ENCODE measurements at regions not wholly inside any gene's neighbourhood (a gene's known extent, or its start where the extent isn't known, plus 50 kb on each side); places are given as distances from the start of the nearest gene placed in this dataset.

DNA sequence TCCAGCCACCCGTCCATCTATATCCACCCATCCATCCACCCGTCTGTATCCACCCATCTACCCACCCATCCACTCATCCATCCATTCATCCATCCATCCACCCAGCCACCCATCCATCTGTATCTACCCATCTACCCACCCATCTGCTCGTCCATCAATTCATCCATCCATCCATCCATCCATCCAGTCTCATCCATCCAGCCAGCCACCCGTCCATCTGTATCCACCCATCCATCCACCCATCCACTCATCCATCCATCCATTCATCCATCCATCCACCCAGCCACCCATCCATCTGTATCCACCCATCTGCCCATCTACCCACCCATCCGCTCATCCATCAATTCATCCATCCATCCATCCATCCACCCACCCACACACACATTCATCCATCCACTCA, 73.2 kb downstream of the UNCX start:
- no peak for TF ChIP-seq JUND (IDR thresholded peaks at IDR 0.05; ENCODE audit: low read depth)
- in situ Hi-C loops (cut with HindIII; ENCODE audit: low pct_unique_long_range_greater_than_20kb, low sequenced_read_pairs): no loop called here
- no peak for DNase-seq (ENCODE audit: low read depth in 1 of 2, low spot score in 1 of 2)

DNA sequence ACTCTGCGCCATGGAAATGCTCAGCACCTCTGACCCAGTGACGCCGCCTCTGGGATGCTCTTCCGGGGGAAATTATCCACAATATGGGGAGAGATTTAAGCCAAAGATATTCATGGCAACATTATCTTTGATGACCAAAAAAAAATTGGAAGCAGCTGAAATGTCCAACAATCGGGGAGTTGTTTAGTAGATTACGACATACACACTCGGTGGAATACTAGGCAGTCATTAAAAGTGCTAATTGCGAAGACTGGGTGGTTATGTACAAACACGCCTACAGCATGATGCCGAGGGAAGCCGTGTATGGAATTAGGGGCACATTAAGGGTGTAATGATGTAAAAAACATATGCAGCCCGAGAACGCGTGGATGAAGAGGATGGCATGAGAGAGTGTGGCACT, 75.2 kb downstream of the UNCX start:
- TF ChIP-seq JUND (IDR thresholded peaks at IDR 0.05; ENCODE audit: low read depth): no peak
- in situ Hi-C loops (cut with HindIII; ENCODE audit: low pct_unique_long_range_greater_than_20kb, low sequenced_read_pairs): no loop called here
- no peak for DNase-seq (ENCODE audit: low read depth in 1 of 2, low spot score in 1 of 2)

DNA sequence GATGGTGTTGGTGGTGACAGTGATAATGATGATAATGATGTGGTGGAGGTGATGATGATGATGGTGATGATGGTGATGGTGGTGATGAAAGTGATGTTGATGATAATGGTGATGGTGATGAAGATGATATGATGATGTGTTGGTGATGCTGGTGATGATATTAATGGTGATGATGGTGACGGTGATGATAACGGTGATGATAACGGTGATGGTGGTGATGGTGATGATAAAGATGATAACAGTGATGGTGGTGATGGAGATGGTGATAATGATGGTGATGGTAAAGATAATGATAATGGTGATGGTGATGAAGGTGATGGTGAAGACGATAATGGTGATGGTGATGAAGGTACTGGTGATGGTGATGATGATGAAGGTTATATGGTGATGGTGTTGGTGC, 76.6 kb downstream of the UNCX start:
- in situ Hi-C loops (cut with HindIII; ENCODE audit: low pct_unique_long_range_greater_than_20kb, low sequenced_read_pairs): no loop called here
- DNase-seq (ENCODE audit: low read depth in 1 of 2, low spot score in 1 of 2): no peak
- no peak for TF ChIP-seq JUND (IDR thresholded peaks at IDR 0.05; ENCODE audit: low read depth)

DNA sequence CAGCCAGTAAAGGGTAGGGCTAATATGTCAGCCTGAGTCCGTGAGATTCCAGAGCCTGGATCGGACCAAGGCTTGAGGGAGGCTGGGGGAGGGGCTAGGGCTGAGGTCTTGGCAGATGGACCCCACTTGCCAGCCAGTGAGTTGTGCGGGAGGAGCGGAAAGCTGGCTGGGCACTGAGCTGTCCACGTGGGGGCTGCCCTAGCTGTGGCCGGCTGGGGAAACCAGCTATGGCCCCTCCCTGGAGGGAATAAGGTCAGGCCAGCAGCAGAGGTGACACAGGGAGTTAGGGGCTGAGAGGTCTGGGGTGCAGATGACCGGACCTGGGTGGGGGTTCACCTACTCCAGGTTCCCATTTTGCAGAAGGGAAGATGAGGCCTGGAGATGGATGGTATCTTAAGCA, 77.3 kb downstream of the UNCX start:
- no peak for DNase-seq (ENCODE audit: low read depth in 1 of 2, low spot score in 1 of 2)
- in situ Hi-C loops (cut with HindIII; ENCODE audit: low pct_unique_long_range_greater_than_20kb, low sequenced_read_pairs): no loop called here
- TF ChIP-seq JUND (IDR thresholded peaks at IDR 0.05; ENCODE audit: low read depth): no peak

DNA sequence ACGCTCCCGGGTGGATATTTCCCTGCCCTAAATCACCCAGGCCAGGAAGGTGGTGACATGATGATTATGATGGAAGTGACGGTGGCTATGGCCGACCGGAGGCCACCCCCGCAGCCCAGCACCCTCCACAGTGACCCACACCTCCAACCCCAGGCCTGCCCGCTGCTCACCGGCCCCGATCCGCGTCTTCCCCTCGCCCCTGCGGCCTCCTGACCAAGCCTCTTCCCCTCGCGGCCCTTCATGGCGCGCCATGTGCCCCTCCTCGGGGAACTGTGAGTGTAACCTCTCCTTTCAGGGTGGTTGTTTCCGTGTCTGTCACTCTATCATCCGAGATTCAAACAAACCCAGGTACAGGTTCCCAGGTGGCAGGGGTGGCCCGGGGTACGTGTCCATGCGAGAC, 78.3 kb downstream of the UNCX start:
- in situ Hi-C loops (cut with HindIII; ENCODE audit: low pct_unique_long_range_greater_than_20kb, low sequenced_read_pairs): no loop called here
- no peak for TF ChIP-seq JUND (IDR thresholded peaks at IDR 0.05; ENCODE audit: low read depth)
- no peak for DNase-seq (ENCODE audit: low read depth in 1 of 2, low spot score in 1 of 2)

- in situ Hi-C loops (cut with HindIII; ENCODE audit: low pct_unique_long_range_greater_than_20kb, low sequenced_read_pairs): no loop called here
- TF ChIP-seq JUND (IDR thresholded peaks at IDR 0.05; ENCODE audit: low read depth): no peak
- no peak for DNase-seq (ENCODE audit: low read depth in 1 of 2, low spot score in 1 of 2)
These were observed 78.9 kb downstream of the UNCX start for GRCh38 chr7:1311406-1312135.

GRCh38 chr7:1312136-1313070, 79.7 kb downstream of the UNCX start:
- in situ Hi-C loops (cut with HindIII; ENCODE audit: low pct_unique_long_range_greater_than_20kb, low sequenced_read_pairs): no loop called here
- no peak for TF ChIP-seq JUND (IDR thresholded peaks at IDR 0.05; ENCODE audit: low read depth)
- DNase-seq (ENCODE audit: low read depth in 1 of 2, low spot score in 1 of 2): peak in 1 of 2 experiments; percentile 70

- no peak for DNase-seq (ENCODE audit: low read depth in 1 of 2, low spot score in 1 of 2)
- TF ChIP-seq JUND (IDR thresholded peaks at IDR 0.05; ENCODE audit: low read depth): no peak
- in situ Hi-C loops (cut with HindIII; ENCODE audit: low pct_unique_long_range_greater_than_20kb, low sequenced_read_pairs): no loop called here
These were observed 80.9 kb downstream of the UNCX start for GRCh38 chr7:1313613-1314012.

DNA sequence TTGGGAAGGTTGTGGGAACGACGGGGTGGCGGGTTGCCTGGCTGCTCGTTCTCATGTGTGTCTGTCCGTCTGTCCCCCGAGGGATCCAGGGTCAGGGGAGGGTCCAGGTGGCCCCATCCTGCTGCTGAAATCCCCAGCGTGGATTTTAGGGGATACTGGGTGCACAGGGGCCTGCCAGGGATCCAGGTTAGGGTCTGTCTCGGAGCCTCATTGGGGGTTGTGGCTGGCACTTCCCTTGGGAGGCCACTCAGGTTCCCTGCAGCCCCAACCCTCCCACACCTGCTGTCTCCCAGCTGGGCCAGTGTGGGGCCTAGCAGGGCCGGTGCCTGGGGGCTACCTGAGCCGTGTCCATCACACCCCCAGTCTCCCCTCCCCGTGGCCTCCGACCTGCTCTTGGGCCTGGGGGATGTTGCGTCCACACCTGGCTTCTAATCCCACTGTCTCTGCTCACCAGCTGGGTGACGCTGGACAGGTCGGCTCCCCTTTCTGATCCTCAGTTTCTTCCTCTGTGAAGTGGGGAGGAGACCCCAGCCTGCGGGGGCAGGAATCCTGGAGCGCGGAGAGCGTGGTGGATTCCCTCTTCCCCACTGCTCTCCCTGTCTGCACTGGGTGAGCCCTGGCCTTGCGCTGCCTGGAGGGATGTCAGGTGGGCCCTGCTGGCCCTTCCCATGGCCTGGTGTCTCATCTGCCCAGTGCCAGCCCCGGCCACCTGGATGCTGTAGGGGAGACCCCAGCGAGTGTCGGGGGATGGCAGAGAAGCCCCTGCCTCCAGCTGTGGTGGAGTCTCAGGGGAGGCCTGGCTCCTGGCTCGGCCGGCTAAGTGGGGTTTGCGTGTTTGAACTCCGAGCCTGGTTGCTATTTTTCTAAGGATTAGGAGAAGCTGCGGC, 81.6 kb downstream of the UNCX start:
- DNase-seq (ENCODE audit: low read depth in 1 of 2, low spot score in 1 of 2): no peak
- TF ChIP-seq JUND (IDR thresholded peaks at IDR 0.05; ENCODE audit: low read depth): no peak
- in situ Hi-C loops (cut with HindIII; ENCODE audit: low pct_unique_long_range_greater_than_20kb, low sequenced_read_pairs): no loop called here

GRCh38 chr7:1314908-1315450, 82.3 kb downstream of the UNCX start:
- TF ChIP-seq JUND (IDR thresholded peaks at IDR 0.05; ENCODE audit: low read depth): no peak
- DNase-seq (ENCODE audit: low read depth in 1 of 2, low spot score in 1 of 2): no peak
- in situ Hi-C loops (cut with HindIII; ENCODE audit: low pct_unique_long_range_greater_than_20kb, low sequenced_read_pairs): no loop called here

DNA sequence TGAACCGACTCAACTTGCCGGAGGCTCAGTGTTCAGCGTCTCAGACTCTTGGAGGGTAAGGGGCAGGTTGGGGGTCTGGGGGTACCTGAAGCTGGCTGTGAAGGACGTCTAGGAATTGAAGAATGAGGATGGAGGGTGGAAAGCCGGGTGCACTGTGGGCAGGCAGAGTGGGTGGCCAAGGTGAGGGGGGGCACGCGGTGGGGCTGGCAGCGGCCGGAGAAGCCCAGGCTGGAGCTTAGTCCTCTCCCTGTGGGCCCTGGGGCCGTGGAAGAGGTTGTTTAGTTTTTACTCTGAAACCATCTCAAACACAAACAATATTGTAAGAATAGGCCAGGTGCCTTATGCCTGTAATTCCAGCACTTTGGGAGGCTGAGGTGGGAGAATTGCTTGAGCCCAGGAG, 83.4 kb downstream of the UNCX start:
- DNase-seq (ENCODE audit: low read depth in 1 of 2, low spot score in 1 of 2): no peak
- in situ Hi-C loops (cut with HindIII; ENCODE audit: low pct_unique_long_range_greater_than_20kb, low sequenced_read_pairs): no loop called here
- no peak for TF ChIP-seq JUND (IDR thresholded peaks at IDR 0.05; ENCODE audit: low read depth)

GRCh38 chr7:1317646-1318045, 85.0 kb downstream of the UNCX start:
- DNase-seq (ENCODE audit: low read depth in 1 of 2, low spot score in 1 of 2): no peak
- no peak for TF ChIP-seq JUND (IDR thresholded peaks at IDR 0.05; ENCODE audit: low read depth)
- in situ Hi-C loops (cut with HindIII; ENCODE audit: low pct_unique_long_range_greater_than_20kb, low sequenced_read_pairs): no loop called here

Measured in T47D (cell line).